ENCODE measurements at regions not wholly inside any gene's neighbourhood (a gene's known extent, or its start where the extent isn't known, plus 50 kb on each side); places are given as distances from the start of the nearest gene placed in this dataset.

- ChIA-PET CTCF (ENCODE audit: low intra/inter-chr PET ratio, low total read pairs) (no interaction called here), POLR2A (no interaction called here)
- no peak overlapping the region for H3K9ac ChIP-seq (ENCODE audit: insufficient read depth, low read depth, low read length)
- ATAC-seq (no peak), FAIRE-seq (no peak), DNase-seq (ENCODE audit: low spot score) (no peak)
- TF ChIP-seq PATZ1 (CRISPR knock-in tag; IDR thresholded peaks at IDR 0.05): no peak
- no peak for TF ChIP-seq ZBTB34 (CRISPR knock-in tag; IDR thresholded peaks at IDR 0.05)
- no peak for TF ChIP-seq ZNF260 (CRISPR knock-in tag; IDR thresholded peaks at IDR 0.05; ENCODE audit: borderline replicate concordance, low read depth)
- no peak for TF ChIP-seq ZNF30 (CRISPR knock-in tag; IDR thresholded peaks at IDR 0.05)
- TF ChIP-seq RORA (CRISPR knock-in tag; IDR thresholded peaks at IDR 0.05): no peak
- TF ChIP-seq TBX3 (IDR thresholded peaks at IDR 0.05; ENCODE audit: borderline replicate concordance): no peak
- TF ChIP-seq ZFP62 (CRISPR knock-in tag; IDR thresholded peaks at IDR 0.05): no peak
- no peak for TF ChIP-seq ZFP82 (CRISPR knock-in tag; IDR thresholded peaks at IDR 0.05; ENCODE audit: borderline replicate concordance)
- TF ChIP-seq ATF1 (CRISPR knock-in tag; IDR thresholded peaks at IDR 0.05): no peak
- TF ChIP-seq RXRA (CRISPR knock-in tag; IDR thresholded peaks at IDR 0.05): no peak
- no peak overlapping the region for H3K4me3 ChIP-seq (replicated peaks in 1 of 3; ENCODE audit: insufficient read depth in 1 of 3, low read depth in 2 of 3, low read length in 3 of 3)
- H4K20me1 ChIP-seq (ENCODE audit: insufficient read depth, low read length): no peaks in the 10 kb centered on the region
- H2AFZ ChIP-seq (ENCODE audit: low read length): no peak overlapping the region
- intact Hi-C loops (cut with micrococcal nuclease; ENCODE audit: unreplicated experiment): no loop called here
- H3K4me2 ChIP-seq (ENCODE audit: low read depth, low read length): no peak overlapping the region
- H3K4me1 ChIP-seq (ENCODE audit: insufficient read depth, low read length): no peaks in the 10 kb centered on the region
- BruUV-seq (replicated peaks): no TSS peak
- H3K27me3 ChIP-seq (ENCODE audit: control insufficient read depth in 1 of 2, insufficient read depth in 2 of 2, low read length in 2 of 2): no peaks in the 10 kb centered on the region
- no peaks in the 10 kb centered on the region for H3K9me3 ChIP-seq (ENCODE audit: low read length)
- H3K79me2 ChIP-seq (ENCODE audit: insufficient read depth, low read length): no peaks in the 10 kb centered on the region
- H3K27ac ChIP-seq (ENCODE audit: extremely low read length, insufficient read depth, low read length): no peak overlapping the region
- H3K36me3 ChIP-seq (replicated peaks in 1 of 2; ENCODE audit: control insufficient read depth in 1 of 2, insufficient read depth in 2 of 2, low read length in 2 of 2): no peaks in the 10 kb centered on the region
- in situ Hi-C loops (cut with HindIII; ENCODE audit: extremely low pct_ligation_motif_present, low pct_unique_long_range_greater_than_20kb): no loop called here
- WGBS (ENCODE audit: low lambda C conversion rate): 0% methylated on average over 1 of the region's 1 CpG
These were observed 474.6 kb upstream of the RAG2 start for GRCh38 chr11:37072538-37073055.

Measured in HepG2 (cell line).